Mesenchymal stem cell (in vitro differentiated cells and primary cell): ENCODE measurements at regions not wholly inside any gene's neighbourhood (a gene's known extent, or its start where the extent isn't known, plus 50 kb on each side); places are given as distances from the start of the nearest gene placed in this dataset.

ENCODE experiments used
- DNase-seq: peaks from one replicate; pipeline ENCODE4 v3.0.0-alpha.2; 2013
- H2AFZ ChIP-seq: one replicate; pipeline ENCODE4 v1.6.1; 2013; ENCODE audit warnings: low read depth, mild to moderate bottlenecking, control low read depth, inconsistent platforms, low read length, moderate library complexity
- H2AK5ac ChIP-seq: 2 replicates; pipeline ENCODE4 v1.6.1; 2013; ENCODE audit warnings: low read length, moderate library complexity, mild to moderate bottlenecking, inconsistent platforms; ENCODE audit not compliant: severe bottlenecking
- H2BK120ac ChIP-seq: one replicate; pipeline ENCODE4 v1.6.1; 2013; ENCODE audit warnings: low read depth, mild to moderate bottlenecking, inconsistent platforms, low read length, moderate library complexity
- H2BK12ac ChIP-seq, 2 experiments: one replicate each; pipeline ENCODE4 v1.6.1; 2013; ENCODE audit warnings: inconsistent platforms in 2 of 2, low read length in 2 of 2, mild to moderate bottlenecking in 2 of 2, moderate library complexity in 2 of 2, control low read depth in 1 of 2
- H2BK15ac ChIP-seq: one replicate; pipeline ENCODE4 v1.6.1; 2013; ENCODE audit warnings: mild to moderate bottlenecking, low read depth, inconsistent platforms; ENCODE audit not compliant: poor library complexity, severe bottlenecking
- H2BK5ac ChIP-seq: 2 replicates; pipeline ENCODE4 v1.6.1; 2013; ENCODE audit warnings: low read depth, mild to moderate bottlenecking, low read length, control low read depth, inconsistent platforms; ENCODE audit not compliant: poor library complexity, severe bottlenecking
- H3K14ac ChIP-seq, 2 experiments: one replicate each; pipeline ENCODE4 v1.6.1; 2013; ENCODE audit warnings: inconsistent platforms in 2 of 2, low read length in 2 of 2, control low read depth in 1 of 2, mild to moderate bottlenecking in 1 of 2, moderate library complexity in 1 of 2
- H3K18ac ChIP-seq, 2 experiments: one replicate each; pipeline ENCODE4 v1.6.1; 2013; ENCODE audit warnings: inconsistent platforms in 2 of 2, low read length in 2 of 2, control low read depth in 1 of 2, low read depth in 1 of 2, mild to moderate bottlenecking in 1 of 2
- H3K23ac ChIP-seq, 2 experiments: one replicate each; pipeline ENCODE4 v1.6.1; 2013; ENCODE audit warnings: inconsistent platforms in 2 of 2, low read length in 2 of 2, mild to moderate bottlenecking in 2 of 2, moderate library complexity in 2 of 2, control low read depth in 1 of 2
- H3K27ac ChIP-seq: 2 replicates; pipeline ENCODE4 v1.5.1; 2013; ENCODE audit warnings: mild to moderate bottlenecking, moderate library complexity, low read length, control low read depth, inconsistent platforms; ENCODE audit not compliant: poor library complexity, severe bottlenecking
- H3K27me3 ChIP-seq, 2 experiments: 2 replicates each; pipeline versions ENCODE4 v1.6.1 to v1.7.0; 2013; ENCODE audit warnings: low read length in 2 of 2, mild to moderate bottlenecking in 2 of 2, moderate library complexity in 2 of 2, control low read depth in 1 of 2, inconsistent platforms in 1 of 2; ENCODE audit not compliant: control insufficient read depth in 1 of 2, insufficient read depth in 1 of 2
- H3K36me3 ChIP-seq, 2 experiments: 2 replicates each; pipeline versions ENCODE4 v1.6.1 to v1.7.0; 2013; ENCODE audit warnings: low read length in 2 of 2, control low read depth in 1 of 2, inconsistent platforms in 1 of 2, low read depth in 1 of 2, mild to moderate bottlenecking in 1 of 2; ENCODE audit not compliant: insufficient read depth in 2 of 2, control insufficient read depth in 1 of 2
- H3K4ac ChIP-seq, 2 experiments: one replicate each; pipeline ENCODE4 v1.6.1; 2013; ENCODE audit warnings: inconsistent platforms in 2 of 2, low read length in 2 of 2, mild to moderate bottlenecking in 2 of 2, moderate library complexity in 2 of 2, control low read depth in 1 of 2, low read depth in 1 of 2
- H3K4me1 ChIP-seq: 2 replicates; pipeline ENCODE4 v1.6.1; 2013; ENCODE audit warnings: low read depth, low read length, control low read depth; ENCODE audit not compliant: control insufficient read depth, insufficient read depth
- H3K4me2 ChIP-seq: 2 replicates; pipeline ENCODE4 v1.6.1; 2013; ENCODE audit warnings: low read length, mild to moderate bottlenecking, inconsistent platforms; ENCODE audit not compliant: poor library complexity, severe bottlenecking
- H3K4me3 ChIP-seq, 2 experiments: 2 replicates each; pipeline versions ENCODE4 v1.5.1 to v1.7.0; 2013; ENCODE audit warnings: low read length in 2 of 2, mild to moderate bottlenecking in 2 of 2, control low read depth in 1 of 2, low read depth in 1 of 2; ENCODE audit not compliant: insufficient read depth in 1 of 2
- H3K79me1 ChIP-seq: replicated peaks from 2 replicates; pipeline ENCODE4 v1.6.1; 2013; ENCODE audit warnings: mild to moderate bottlenecking, control low read depth, low read length, inconsistent platforms; ENCODE audit not compliant: poor library complexity, severe bottlenecking
- H3K9ac ChIP-seq: 2 replicates; pipeline ENCODE4 v1.7.0; 2013; ENCODE audit warnings: mild to moderate bottlenecking, low read length, moderate library complexity
- H3K9me3 ChIP-seq: 2 replicates; pipeline ENCODE4 v1.7.0; 2013; ENCODE audit warnings: mild to moderate bottlenecking, low read length; ENCODE audit not compliant: control insufficient read depth
- H4K8ac ChIP-seq: one replicate; pipeline ENCODE4 v1.6.1; 2013; ENCODE audit warnings: inconsistent platforms, mild to moderate bottlenecking, low read length, moderate library complexity
- H4K91ac ChIP-seq: one replicate; pipeline ENCODE4 v1.6.1; 2013; ENCODE audit warnings: mild to moderate bottlenecking, low read length, inconsistent platforms
- WGBS: methylation state at CpG from one replicate; pipeline ENCODE4 v1.1.7; 2013; ENCODE audit warnings: mixed read lengths; 5-methylcytosine and 5-hydroxymethylcytosine counted together

- Histone ChIP-seq H4K91ac (no peak overlapping the region), H2BK5ac (no peak overlapping the region), H3K9ac (no peak overlapping the region), H2AK5ac (no peak overlapping the region), H2BK12ac (no peak overlapping the region), H3K14ac (no peak overlapping the region), H2BK120ac (no peak overlapping the region), H3K18ac (no peak overlapping the region), H3K23ac (no peak overlapping the region), H3K4me2 (no peak overlapping the region), H3K4me3 (no peak overlapping the region), H3K36me3 (no peaks in the 10 kb centered on the region), H2AFZ (no peak overlapping the region), H3K4me1 (no peaks in the 10 kb centered on the region), H3K79me1 (no peaks in the 10 kb centered on the region), H4K8ac (no peak overlapping the region), H2BK15ac (no peak overlapping the region), H3K9me3 (no peaks in the 10 kb centered on the region), H3K27ac (peak overlapping the region; percentile 26), H3K27me3 (no peaks in the 10 kb centered on the region), H3K4ac (no peak overlapping the region)
- DNase-seq = peak; percentile 57
These were observed 430.4 kb downstream of the NEBL start for GRCh38 chr10:20466731-20467130.

GRCh38 chr10:20457649-20458048 is 439.5 kb downstream of the NEBL start:
- 82% methylated on average over 2 of the region's 2 CpGs for WGBS
- Histone ChIP-seq H3K4me3 (no peak overlapping the region), H3K36me3 (no peaks in the 10 kb centered on the region), H4K91ac (no peak overlapping the region), H4K8ac (no peak overlapping the region), H3K14ac (no peak overlapping the region), H2AK5ac (no peak overlapping the region), H3K27me3 (no peaks in the 10 kb centered on the region), H3K4ac (no peak overlapping the region), H2BK12ac (no peak overlapping the region), H2BK15ac (no peak overlapping the region), H3K4me2 (no peak overlapping the region), H2AFZ (no peak overlapping the region), H3K27ac (no peak overlapping the region), H3K79me1 (no peaks in the 10 kb centered on the region), H3K9me3 (no peaks in the 10 kb centered on the region), H3K9ac (no peak overlapping the region), H2BK120ac (no peak overlapping the region), H3K4me1 (no peaks in the 10 kb centered on the region), H3K18ac (no peak overlapping the region), H3K23ac (no peak overlapping the region), H2BK5ac (no peak overlapping the region)
- DNase-seq = no peak

GRCh38 chr10:20455774-20456173 is 441.3 kb downstream of the NEBL start:
- no peaks in the 10 kb centered on the region for H3K4me1 ChIP-seq
- 100% methylated on average over 2 of the region's 4 CpGs for WGBS
- H3K27me3 ChIP-seq = no peaks in the 10 kb centered on the region
- no peak overlapping the region for H2BK5ac ChIP-seq
- H3K4me3 ChIP-seq = no peak overlapping the region
- DNase-seq = no peak
- no peak overlapping the region for H3K4me2 ChIP-seq
- no peaks in the 10 kb centered on the region for H3K79me1 ChIP-seq
- no peak overlapping the region for H4K91ac ChIP-seq
- H2BK15ac ChIP-seq = no peak overlapping the region
- H2BK120ac ChIP-seq = no peak overlapping the region
- no peak overlapping the region for H3K18ac ChIP-seq
- peak overlapping the region; percentile 37 for H3K27ac ChIP-seq
- no peak overlapping the region for H3K9ac ChIP-seq
- no peak overlapping the region for H3K23ac ChIP-seq
- H2BK12ac ChIP-seq = no peak overlapping the region
- no peaks in the 10 kb centered on the region for H3K36me3 ChIP-seq
- H3K14ac ChIP-seq = no peak overlapping the region
- H2AK5ac ChIP-seq = no peak overlapping the region
- no peak overlapping the region for H2AFZ ChIP-seq
- no peak overlapping the region for H4K8ac ChIP-seq
- no peaks in the 10 kb centered on the region for H3K9me3 ChIP-seq
- H3K4ac ChIP-seq = no peak overlapping the region

DNA sequence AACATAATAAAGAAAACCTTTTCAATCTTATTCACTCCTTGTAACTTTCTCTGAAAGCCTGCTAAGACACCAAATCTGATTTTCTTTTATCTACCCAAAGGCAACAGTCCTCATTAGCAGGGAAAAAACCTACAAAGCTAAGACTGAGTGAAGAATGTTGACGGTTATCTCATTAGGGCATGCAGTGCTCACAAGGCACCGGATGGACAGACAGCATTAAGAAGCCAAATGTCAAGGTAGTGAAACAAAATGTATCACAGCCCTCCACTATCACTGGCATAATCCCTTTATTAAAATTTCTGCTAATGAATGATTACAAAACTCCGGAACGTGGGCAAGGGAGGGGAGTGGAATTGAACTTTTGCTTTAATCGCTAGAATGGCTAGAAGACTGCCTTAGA is 442.8 kb downstream of the NEBL start:
- H3K36me3 ChIP-seq = no peaks in the 10 kb centered on the region
- no peak overlapping the region for H3K9ac ChIP-seq
- H3K18ac ChIP-seq = no peak overlapping the region
- no peak overlapping the region for H2BK12ac ChIP-seq
- H2BK15ac ChIP-seq = no peak overlapping the region
- no peak overlapping the region for H4K8ac ChIP-seq
- peaks cover 3% of the 10 kb centered on the region for H3K9me3 ChIP-seq
- H2BK5ac ChIP-seq = no peak overlapping the region
- H3K27ac ChIP-seq = no peak overlapping the region
- no peak for DNase-seq
- H2AK5ac ChIP-seq = no peak overlapping the region
- no peaks in the 10 kb centered on the region for H3K27me3 ChIP-seq
- no peak overlapping the region for H3K14ac ChIP-seq
- no peak overlapping the region for H3K4me2 ChIP-seq
- H2BK120ac ChIP-seq = no peak overlapping the region
- H2AFZ ChIP-seq = no peak overlapping the region
- H3K23ac ChIP-seq = no peak overlapping the region
- no peak overlapping the region for H3K4me3 ChIP-seq
- 72% methylated on average over 2 of the region's 5 CpGs for WGBS
- no peaks in the 10 kb centered on the region for H3K79me1 ChIP-seq
- no peak overlapping the region for H4K91ac ChIP-seq
- H3K4me1 ChIP-seq = no peaks in the 10 kb centered on the region
- no peak overlapping the region for H3K4ac ChIP-seq
